NB4 (cell line): ENCODE measurements at regions not wholly inside any gene's neighbourhood (a gene's known extent, or its start where the extent isn't known, plus 50 kb on each side); places are given as distances from the start of the nearest gene placed in this dataset.

Source experiments
- DNase-seq: peaks from one replicate; pipeline ENCODE4 v3.0.0; 2010; ENCODE audit warnings: low read depth
- H3K4me3 ChIP-seq: one replicate; pipeline ENCODE4 v1.5.1; 2011; ENCODE audit warnings: mild to moderate bottlenecking, low read depth, low read length, moderate library complexity
- MYC ChIP-seq: IDR thresholded peaks from 2 replicates; pipeline ENCODE4 v1.6.1; 2011; ENCODE audit warnings: low read depth, low read length
- POLR2A ChIP-seq: IDR thresholded peaks from 2 replicates; pipeline ENCODE4 v1.6.1; 2011; ENCODE audit warnings: mild to moderate bottlenecking; ENCODE audit not compliant: insufficient read length; ENCODE audit errors: extremely low read depth
- TF ChIP-seq, protein P1 (sequence below): IDR thresholded peaks from one replicate; pipeline ENCODE4 v1.5.1; 2012; ENCODE audit warnings: low read depth, low read length
- TF ChIP-seq, protein P2 (sequence below): IDR thresholded peaks from 2 replicates; pipeline ENCODE4 v1.6.1; 2011; ENCODE audit warnings: low read depth, low read length

DNA sequence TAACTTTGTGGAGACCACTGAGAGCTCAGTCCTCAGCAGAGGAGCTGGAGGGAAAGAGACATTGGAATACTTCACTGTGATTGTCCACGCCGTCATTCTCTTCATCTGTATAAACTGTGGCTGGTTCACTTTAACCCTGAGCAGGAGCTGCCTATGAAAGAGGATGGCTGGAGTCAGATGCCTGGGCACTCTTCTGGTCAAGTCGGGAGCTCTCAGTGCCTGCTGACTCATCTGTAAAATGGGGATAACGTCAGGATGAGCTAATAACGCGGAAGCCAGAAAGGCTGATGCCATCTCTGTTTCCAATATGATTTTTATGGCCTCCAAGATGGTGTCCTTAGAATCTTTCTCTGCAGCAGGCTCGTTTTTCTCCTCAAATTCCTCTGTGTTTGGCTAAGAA is 51.6 kb upstream of the MRPS22 start:
- no peak overlapping the region for H3K4me3 ChIP-seq
- TF ChIP-seq, protein P1, sequence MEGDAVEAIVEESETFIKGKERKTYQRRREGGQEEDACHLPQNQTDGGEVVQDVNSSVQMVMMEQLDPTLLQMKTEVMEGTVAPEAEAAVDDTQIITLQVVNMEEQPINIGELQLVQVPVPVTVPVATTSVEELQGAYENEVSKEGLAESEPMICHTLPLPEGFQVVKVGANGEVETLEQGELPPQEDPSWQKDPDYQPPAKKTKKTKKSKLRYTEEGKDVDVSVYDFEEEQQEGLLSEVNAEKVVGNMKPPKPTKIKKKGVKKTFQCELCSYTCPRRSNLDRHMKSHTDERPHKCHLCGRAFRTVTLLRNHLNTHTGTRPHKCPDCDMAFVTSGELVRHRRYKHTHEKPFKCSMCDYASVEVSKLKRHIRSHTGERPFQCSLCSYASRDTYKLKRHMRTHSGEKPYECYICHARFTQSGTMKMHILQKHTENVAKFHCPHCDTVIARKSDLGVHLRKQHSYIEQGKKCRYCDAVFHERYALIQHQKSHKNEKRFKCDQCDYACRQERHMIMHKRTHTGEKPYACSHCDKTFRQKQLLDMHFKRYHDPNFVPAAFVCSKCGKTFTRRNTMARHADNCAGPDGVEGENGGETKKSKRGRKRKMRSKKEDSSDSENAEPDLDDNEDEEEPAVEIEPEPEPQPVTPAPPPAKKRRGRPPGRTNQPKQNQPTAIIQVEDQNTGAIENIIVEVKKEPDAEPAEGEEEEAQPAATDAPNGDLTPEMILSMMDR, result no peak
- no peak for TF ChIP-seq MYC
- no peak for TF ChIP-seq POLR2A
- TF ChIP-seq, protein P2, sequence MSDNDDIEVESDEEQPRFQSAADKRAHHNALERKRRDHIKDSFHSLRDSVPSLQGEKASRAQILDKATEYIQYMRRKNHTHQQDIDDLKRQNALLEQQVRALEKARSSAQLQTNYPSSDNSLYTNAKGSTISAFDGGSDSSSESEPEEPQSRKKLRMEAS, result no peak
- DNase-seq, result no peak

DNA sequence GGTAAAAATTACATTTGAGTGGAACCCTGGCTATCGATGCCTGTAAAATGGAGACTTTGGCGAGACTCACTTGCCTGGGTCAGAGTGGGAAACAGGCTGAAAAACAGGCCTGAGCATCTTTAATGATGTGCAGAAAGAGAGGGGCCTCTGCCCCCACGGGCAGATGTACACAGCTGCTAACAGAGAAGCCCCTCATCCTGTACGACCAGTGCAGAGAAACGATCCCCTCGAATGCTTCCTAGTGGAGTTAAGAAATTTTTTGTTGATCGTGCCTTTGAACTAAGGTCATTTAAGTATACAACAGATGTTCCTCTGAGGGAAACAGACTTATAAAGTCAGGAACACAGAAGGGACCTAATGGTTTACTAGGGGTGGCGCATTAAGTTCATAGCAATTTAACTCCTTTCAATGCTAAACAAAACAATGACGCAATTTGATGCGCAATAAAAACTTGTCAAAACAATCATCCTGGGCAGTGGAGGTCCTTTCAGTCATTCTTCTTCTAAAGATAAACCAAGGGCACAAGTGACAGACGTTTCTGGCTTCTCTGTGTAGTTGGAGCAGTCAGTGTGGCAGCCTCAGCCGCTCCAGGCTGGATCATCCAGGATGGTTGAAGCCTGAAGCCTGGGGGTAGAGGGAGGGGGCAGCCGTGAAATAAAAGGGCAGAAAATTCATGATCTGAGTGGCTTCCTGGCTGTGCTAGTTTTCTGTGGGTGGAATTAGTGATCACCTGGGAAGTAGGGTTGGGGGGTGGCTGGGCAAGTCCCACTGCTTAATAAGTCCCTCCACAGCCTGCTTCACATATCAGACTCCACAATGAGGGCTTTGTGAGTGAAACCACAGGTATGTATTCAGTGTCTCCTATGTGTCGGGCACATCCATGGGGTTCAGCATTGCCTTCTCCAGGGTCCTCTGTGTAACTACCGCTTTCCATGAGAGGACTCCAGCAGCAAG is 50.8 kb upstream of the MRPS22 start:
- TF ChIP-seq, protein P2, result no peak
- DNase-seq, result no peak
- no peak overlapping the region for H3K4me3 ChIP-seq

DNA sequence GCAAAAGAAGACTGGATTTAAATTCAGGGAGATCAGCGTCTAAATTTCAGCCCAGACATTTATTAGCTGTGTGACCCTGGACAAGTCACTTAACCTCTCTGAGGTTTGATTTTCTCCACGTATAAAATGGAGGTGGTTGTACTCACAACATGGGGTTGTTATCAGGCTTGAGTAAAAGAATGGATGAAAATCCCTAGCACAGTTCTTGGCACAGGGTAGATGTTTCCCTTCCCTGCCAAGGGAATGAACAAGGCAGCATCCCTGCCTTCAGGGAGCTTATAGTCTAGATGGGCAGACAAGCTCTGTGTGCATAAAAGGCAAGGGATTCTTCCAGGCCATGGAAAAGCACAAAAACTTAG is 50.2 kb upstream of the MRPS22 start:
- TF ChIP-seq, protein P1, result no peak
- TF ChIP-seq POLR2A, result no peak
- TF ChIP-seq, protein P2, result no peak
- no peak for TF ChIP-seq MYC
- H3K4me3 ChIP-seq, result no peak overlapping the region
- DNase-seq, result no peak
